IPS-18a (cell line): ENCODE measurements at regions not wholly inside any gene's neighbourhood (a gene's known extent, or its start where the extent isn't known, plus 50 kb on each side); places are given as distances from the start of the nearest gene placed in this dataset.

Experiments
- H3K27ac ChIP-seq: one replicate; pipeline ENCODE4 v1.5.1; 2013; ENCODE audit warnings: low read length
- H3K27me3 ChIP-seq: one replicate; pipeline ENCODE4 v1.6.1; 2013; ENCODE audit warnings: mild to moderate bottlenecking, low read length; ENCODE audit not compliant: control insufficient read depth, insufficient read depth
- H3K36me3 ChIP-seq: one replicate; pipeline ENCODE4 v1.6.1; 2013; ENCODE audit warnings: low read depth, low read length; ENCODE audit not compliant: control insufficient read depth
- H3K4me1 ChIP-seq: one replicate; pipeline ENCODE4 v1.6.1; 2013; ENCODE audit warnings: low read depth, low read length; ENCODE audit not compliant: control insufficient read depth
- H3K4me3 ChIP-seq: one replicate; pipeline ENCODE4 v1.5.1; 2013; ENCODE audit warnings: low read length
- H3K9ac ChIP-seq: one replicate; pipeline ENCODE4 v1.6.1; 2013; ENCODE audit warnings: mild to moderate bottlenecking, low read length, moderate library complexity
- H3K9me3 ChIP-seq: one replicate; pipeline ENCODE4 v1.6.1; 2013; ENCODE audit warnings: low read depth, low read length; ENCODE audit not compliant: control insufficient read depth

GRCh38 chr12:125882141-125882540, 816.9 kb downstream of the AACS start:
- no peaks in the 10 kb centered on the region for H3K4me1 ChIP-seq
- H3K9me3 ChIP-seq: peaks cover 14% of the 10 kb centered on the region
- no peaks in the 10 kb centered on the region for H3K27me3 ChIP-seq
- H3K4me3 ChIP-seq: no peak overlapping the region
- no peaks in the 10 kb centered on the region for H3K36me3 ChIP-seq
- no peak overlapping the region for H3K9ac ChIP-seq
- no peak overlapping the region for H3K27ac ChIP-seq

- no peak overlapping the region for H3K27ac ChIP-seq
- H3K36me3 ChIP-seq: no peaks in the 10 kb centered on the region
- H3K4me1 ChIP-seq: peaks cover 3% of the 10 kb centered on the region
- H3K27me3 ChIP-seq: no peaks in the 10 kb centered on the region
- H3K9me3 ChIP-seq: peaks cover 28% of the 10 kb centered on the region
- H3K9ac ChIP-seq: no peak overlapping the region
- no peak overlapping the region for H3K4me3 ChIP-seq
Measured at GRCh38 chr12:125888921-125889320, 823.7 kb downstream of the AACS start.

- H3K4me3 ChIP-seq: no peak overlapping the region
- H3K36me3 ChIP-seq: no peaks in the 10 kb centered on the region
- no peak overlapping the region for H3K9ac ChIP-seq
- H3K27me3 ChIP-seq: no peaks in the 10 kb centered on the region
- H3K27ac ChIP-seq: no peak overlapping the region
- H3K9me3 ChIP-seq: peaks cover 26% of the 10 kb centered on the region
- peaks cover 3% of the 10 kb centered on the region for H3K4me1 ChIP-seq
Measured at GRCh38 chr12:125889742-125890141, 824.5 kb downstream of the AACS start.

- Histone ChIP-seq H3K36me3 (no peaks in the 10 kb centered on the region), H3K27ac (no peak overlapping the region)
Measured at GRCh38 chr12:125890366-125890905, 825.2 kb downstream of the AACS start.

GRCh38 chr12:125890971-125891370, 825.7 kb downstream of the AACS start:
- Histone ChIP-seq H3K27ac (no peak overlapping the region), H3K4me3 (no peak overlapping the region), H3K9ac (no peak overlapping the region), H3K4me1 (peaks cover 3% of the 10 kb centered on the region), H3K36me3 (no peaks in the 10 kb centered on the region), H3K9me3 (peaks cover 22% of the 10 kb centered on the region), H3K27me3 (no peaks in the 10 kb centered on the region)

More at GRCh38 chr12:125890366-125890905, 825.2 kb downstream of the AACS start:
- no peak overlapping the region for H3K4me3 ChIP-seq
- H3K9ac ChIP-seq: no peak overlapping the region
- H3K4me1 ChIP-seq: peaks cover 3% of the 10 kb centered on the region
- H3K27me3 ChIP-seq: no peaks in the 10 kb centered on the region
- peaks cover 22% of the 10 kb centered on the region for H3K9me3 ChIP-seq

- H3K27ac ChIP-seq: no peak overlapping the region
- no peak overlapping the region for H3K9ac ChIP-seq
- no peak overlapping the region for H3K4me3 ChIP-seq
- H3K4me1 ChIP-seq: peaks cover 3% of the 10 kb centered on the region
- no peaks in the 10 kb centered on the region for H3K36me3 ChIP-seq
- H3K27me3 ChIP-seq: no peaks in the 10 kb centered on the region
- peaks cover 18% of the 10 kb centered on the region for H3K9me3 ChIP-seq
Measured at GRCh38 chr12:125892276-125892675, 827.0 kb downstream of the AACS start.

GRCh38 chr12:125902991-125903390, 837.8 kb downstream of the AACS start:
- no peak overlapping the region for H3K4me3 ChIP-seq
- no peaks in the 10 kb centered on the region for H3K27me3 ChIP-seq
- H3K36me3 ChIP-seq: no peaks in the 10 kb centered on the region
- H3K9me3 ChIP-seq: peaks cover 2% of the 10 kb centered on the region
- no peak overlapping the region for H3K9ac ChIP-seq
- H3K27ac ChIP-seq: no peak overlapping the region
- H3K4me1 ChIP-seq: no peaks in the 10 kb centered on the region

- no peak overlapping the region for H3K4me3 ChIP-seq
- no peak overlapping the region for H3K9ac ChIP-seq
- no peaks in the 10 kb centered on the region for H3K36me3 ChIP-seq
- H3K27me3 ChIP-seq: no peaks in the 10 kb centered on the region
- H3K27ac ChIP-seq: no peak overlapping the region
- peaks cover 16% of the 10 kb centered on the region for H3K9me3 ChIP-seq
- no peaks in the 10 kb centered on the region for H3K4me1 ChIP-seq
Measured at GRCh38 chr12:125907351-125907750, 842.1 kb downstream of the AACS start.

- H3K9ac ChIP-seq: no peak overlapping the region
- H3K4me3 ChIP-seq: no peak overlapping the region
- H3K36me3 ChIP-seq: no peaks in the 10 kb centered on the region
- H3K9me3 ChIP-seq: peaks cover 12% of the 10 kb centered on the region
- no peaks in the 10 kb centered on the region for H3K4me1 ChIP-seq
- no peaks in the 10 kb centered on the region for H3K27me3 ChIP-seq
- H3K27ac ChIP-seq: no peak overlapping the region
Measured at GRCh38 chr12:125919856-125920470, 854.7 kb downstream of the AACS start.

- Histone ChIP-seq H3K9me3 (peaks cover 8% of the 10 kb centered on the region), H3K36me3 (no peaks in the 10 kb centered on the region), H3K27ac (no peak overlapping the region), H3K4me3 (no peak overlapping the region), H3K27me3 (no peaks in the 10 kb centered on the region), H3K4me1 (no peaks in the 10 kb centered on the region), H3K9ac (no peak overlapping the region)
Measured at GRCh38 chr12:125922330-125922729, 857.1 kb downstream of the AACS start.

GRCh38 chr12:125936502-125936901, 871.3 kb downstream of the AACS start:
- H3K36me3 ChIP-seq: no peaks in the 10 kb centered on the region
- H3K9me3 ChIP-seq: peaks cover 20% of the 10 kb centered on the region
- no peak overlapping the region for H3K27ac ChIP-seq
- H3K4me3 ChIP-seq: no peak overlapping the region
- H3K9ac ChIP-seq: no peak overlapping the region
- no peaks in the 10 kb centered on the region for H3K27me3 ChIP-seq
- H3K4me1 ChIP-seq: no peaks in the 10 kb centered on the region

GRCh38 chr12:125944446-125944845, 879.2 kb downstream of the AACS start:
- Histone ChIP-seq H3K9ac (no peak overlapping the region), H3K27me3 (no peaks in the 10 kb centered on the region), H3K9me3 (peaks cover 28% of the 10 kb centered on the region), H3K36me3 (no peaks in the 10 kb centered on the region), H3K4me3 (no peak overlapping the region), H3K27ac (no peak overlapping the region), H3K4me1 (no peaks in the 10 kb centered on the region)
